ENCODE measurements at regions not wholly inside any gene's neighbourhood (a gene's known extent, or its start where the extent isn't known, plus 50 kb on each side); places are given as distances from the start of the nearest gene placed in this dataset.

GRCh38 chr15:62807539-62808130, 234.9 kb upstream of the TPM1 start:
- TF ChIP-seq, protein P1, sequence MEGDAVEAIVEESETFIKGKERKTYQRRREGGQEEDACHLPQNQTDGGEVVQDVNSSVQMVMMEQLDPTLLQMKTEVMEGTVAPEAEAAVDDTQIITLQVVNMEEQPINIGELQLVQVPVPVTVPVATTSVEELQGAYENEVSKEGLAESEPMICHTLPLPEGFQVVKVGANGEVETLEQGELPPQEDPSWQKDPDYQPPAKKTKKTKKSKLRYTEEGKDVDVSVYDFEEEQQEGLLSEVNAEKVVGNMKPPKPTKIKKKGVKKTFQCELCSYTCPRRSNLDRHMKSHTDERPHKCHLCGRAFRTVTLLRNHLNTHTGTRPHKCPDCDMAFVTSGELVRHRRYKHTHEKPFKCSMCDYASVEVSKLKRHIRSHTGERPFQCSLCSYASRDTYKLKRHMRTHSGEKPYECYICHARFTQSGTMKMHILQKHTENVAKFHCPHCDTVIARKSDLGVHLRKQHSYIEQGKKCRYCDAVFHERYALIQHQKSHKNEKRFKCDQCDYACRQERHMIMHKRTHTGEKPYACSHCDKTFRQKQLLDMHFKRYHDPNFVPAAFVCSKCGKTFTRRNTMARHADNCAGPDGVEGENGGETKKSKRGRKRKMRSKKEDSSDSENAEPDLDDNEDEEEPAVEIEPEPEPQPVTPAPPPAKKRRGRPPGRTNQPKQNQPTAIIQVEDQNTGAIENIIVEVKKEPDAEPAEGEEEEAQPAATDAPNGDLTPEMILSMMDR (IDR thresholded peaks at IDR 0.05; ENCODE audit: low read length) = no peak
- TF ChIP-seq EZH2 (optimal IDR thresholded peaks at IDR 0.05; ENCODE audit: low read depth, low read length) (no peak), EZH2phosphoT487 (IDR thresholded peaks at IDR 0.05; ENCODE audit: low read length) (no peak)

All from MM.1S (cell line).